Endodermal cell (in vitro differentiated cells): ENCODE measurements at regions not wholly inside any gene's neighbourhood (a gene's known extent, or its start where the extent isn't known, plus 50 kb on each side); places are given as distances from the start of the nearest gene placed in this dataset.

Experiments used
- DNase-seq: peaks from one replicate; pipeline ENCODE4 v3.0.0-alpha.2; 2017
- H3K27ac ChIP-seq: 2 replicates; pipeline ENCODE4 v1.5.1; 2013; ENCODE audit warnings: mild to moderate bottlenecking, low read depth, low read length, moderate library complexity
- H3K27me3 ChIP-seq: 2 replicates; pipeline ENCODE4 v1.6.1; 2013; ENCODE audit warnings: mild to moderate bottlenecking, low read length, moderate library complexity; ENCODE audit not compliant: insufficient read depth, control insufficient read depth, poor library complexity, severe bottlenecking
- H3K36me3 ChIP-seq: 2 replicates; pipeline ENCODE4 v1.7.0; 2013; ENCODE audit warnings: mild to moderate bottlenecking, low read length, moderate library complexity; ENCODE audit not compliant: control insufficient read depth, insufficient read depth
- H3K4me1 ChIP-seq: one replicate; pipeline ENCODE4 v1.7.0; 2013; ENCODE audit warnings: low read length; ENCODE audit not compliant: control insufficient read depth, insufficient read depth
- H3K4me3 ChIP-seq: 2 replicates; pipeline ENCODE4 v1.5.1; 2013; ENCODE audit warnings: mild to moderate bottlenecking, low read length, moderate library complexity
- H3K9ac ChIP-seq: 2 replicates; pipeline ENCODE4 v1.6.1; 2013; ENCODE audit warnings: mild to moderate bottlenecking, low read length, moderate library complexity; ENCODE audit not compliant: poor library complexity, severe bottlenecking; ENCODE audit errors: extremely low read depth
- H3K9me3 ChIP-seq: 2 replicates; pipeline ENCODE4 v1.6.1; 2013; ENCODE audit warnings: mild to moderate bottlenecking, low read length, moderate library complexity; ENCODE audit not compliant: control insufficient read depth
- H3K27ac Mint-ChIP-seq: 2 replicates; pipeline ENCODE4 v1.8.0; 2020; ENCODE audit warnings: mixed read lengths
- H3K27me3 Mint-ChIP-seq: 2 replicates; pipeline ENCODE4 v1.8.0; 2021; ENCODE audit warnings: mild to moderate bottlenecking, mixed read lengths; ENCODE audit not compliant: insufficient read depth
- H3K36me3 Mint-ChIP-seq: 2 replicates; pipeline ENCODE4 v1.8.0; 2020; ENCODE audit warnings: low read depth, mixed read lengths
- H3K4me1 Mint-ChIP-seq: 2 replicates; pipeline ENCODE4 v1.8.0; 2020; ENCODE audit warnings: mixed read lengths
- H3K4me3 Mint-ChIP-seq: 2 replicates; pipeline ENCODE4 v1.8.0; 2020; ENCODE audit warnings: mild to moderate bottlenecking, moderate library complexity, mixed read lengths
- H3K9me3 Mint-ChIP-seq: 2 replicates; pipeline ENCODE4 v1.8.0; 2020; ENCODE audit warnings: mild to moderate bottlenecking, mixed read lengths
- WGBS, 2 experiments: methylation state at CpG; one replicate each; pipeline versions ENCODE4 v1.1.5 to v1.1.7; 2013; ENCODE audit warnings: missing lambda C conversion rate in 2 of 2, mixed read lengths in 1 of 2; ENCODE audit not compliant: insufficient coverage in 1 of 2, insufficient read length in 1 of 2; 5-methylcytosine and 5-hydroxymethylcytosine counted together
- TF ChIP-seq, protein P1 (sequence below): fragments of 200-600 bp; sonication (generic); conservative IDR thresholded peaks from 2 replicates; pipeline ENCODE4 v1.5.0; 2021; ENCODE audit warnings: antibody characterized with exemption, mild to moderate bottlenecking

DNA sequence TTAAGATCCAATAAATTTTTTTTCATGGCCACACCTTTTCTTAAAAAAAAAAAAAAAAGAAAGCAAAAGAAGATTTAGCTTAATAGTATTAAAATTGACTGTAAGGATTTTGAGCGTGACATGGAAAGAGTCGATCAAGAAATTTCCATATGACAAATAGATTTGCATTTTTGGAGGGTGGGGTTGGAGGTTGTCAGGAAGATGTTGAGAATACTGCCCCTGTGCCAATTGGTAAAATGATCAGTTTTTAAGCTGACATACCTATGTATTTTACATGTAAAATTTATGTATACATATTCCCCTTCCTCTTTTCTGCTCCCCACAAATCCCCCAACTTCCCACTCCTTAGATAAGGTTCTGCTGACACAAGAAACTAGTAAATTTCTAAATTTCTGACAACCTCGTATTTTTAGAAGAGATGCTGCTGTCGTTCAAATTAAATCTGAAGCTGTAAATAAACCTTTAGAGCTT is 520.9 kb downstream of the CD83 start:
- peaks cover 16% of the 10 kb centered on the region for H3K4me1 ChIP-seq
- Mint-ChIP-seq H3K4me1 (peaks cover 42% of the 10 kb centered on the region), H3K4me3 (peak overlapping the region; percentile 5), H3K27ac (peak overlapping the region; percentile 93), H3K27me3 (peaks cover 4% of the 10 kb centered on the region), H3K9me3 (no peaks in the 10 kb centered on the region), H3K36me3 (no peaks in the 10 kb centered on the region)
- H3K9ac ChIP-seq: no peak overlapping the region
- no peak overlapping the region for H3K4me3 ChIP-seq
- H3K9me3 ChIP-seq: no peaks in the 10 kb centered on the region
- no peak for DNase-seq
- 82 to 87% methylated on average over 3 to 4 of the region's 4 CpGs for WGBS, 2 experiments
- TF ChIP-seq, protein P1, sequence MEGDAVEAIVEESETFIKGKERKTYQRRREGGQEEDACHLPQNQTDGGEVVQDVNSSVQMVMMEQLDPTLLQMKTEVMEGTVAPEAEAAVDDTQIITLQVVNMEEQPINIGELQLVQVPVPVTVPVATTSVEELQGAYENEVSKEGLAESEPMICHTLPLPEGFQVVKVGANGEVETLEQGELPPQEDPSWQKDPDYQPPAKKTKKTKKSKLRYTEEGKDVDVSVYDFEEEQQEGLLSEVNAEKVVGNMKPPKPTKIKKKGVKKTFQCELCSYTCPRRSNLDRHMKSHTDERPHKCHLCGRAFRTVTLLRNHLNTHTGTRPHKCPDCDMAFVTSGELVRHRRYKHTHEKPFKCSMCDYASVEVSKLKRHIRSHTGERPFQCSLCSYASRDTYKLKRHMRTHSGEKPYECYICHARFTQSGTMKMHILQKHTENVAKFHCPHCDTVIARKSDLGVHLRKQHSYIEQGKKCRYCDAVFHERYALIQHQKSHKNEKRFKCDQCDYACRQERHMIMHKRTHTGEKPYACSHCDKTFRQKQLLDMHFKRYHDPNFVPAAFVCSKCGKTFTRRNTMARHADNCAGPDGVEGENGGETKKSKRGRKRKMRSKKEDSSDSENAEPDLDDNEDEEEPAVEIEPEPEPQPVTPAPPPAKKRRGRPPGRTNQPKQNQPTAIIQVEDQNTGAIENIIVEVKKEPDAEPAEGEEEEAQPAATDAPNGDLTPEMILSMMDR: no peak
- no peaks in the 10 kb centered on the region for H3K36me3 ChIP-seq
- no peaks in the 10 kb centered on the region for H3K27me3 ChIP-seq
- no peak overlapping the region for H3K27ac ChIP-seq

DNA sequence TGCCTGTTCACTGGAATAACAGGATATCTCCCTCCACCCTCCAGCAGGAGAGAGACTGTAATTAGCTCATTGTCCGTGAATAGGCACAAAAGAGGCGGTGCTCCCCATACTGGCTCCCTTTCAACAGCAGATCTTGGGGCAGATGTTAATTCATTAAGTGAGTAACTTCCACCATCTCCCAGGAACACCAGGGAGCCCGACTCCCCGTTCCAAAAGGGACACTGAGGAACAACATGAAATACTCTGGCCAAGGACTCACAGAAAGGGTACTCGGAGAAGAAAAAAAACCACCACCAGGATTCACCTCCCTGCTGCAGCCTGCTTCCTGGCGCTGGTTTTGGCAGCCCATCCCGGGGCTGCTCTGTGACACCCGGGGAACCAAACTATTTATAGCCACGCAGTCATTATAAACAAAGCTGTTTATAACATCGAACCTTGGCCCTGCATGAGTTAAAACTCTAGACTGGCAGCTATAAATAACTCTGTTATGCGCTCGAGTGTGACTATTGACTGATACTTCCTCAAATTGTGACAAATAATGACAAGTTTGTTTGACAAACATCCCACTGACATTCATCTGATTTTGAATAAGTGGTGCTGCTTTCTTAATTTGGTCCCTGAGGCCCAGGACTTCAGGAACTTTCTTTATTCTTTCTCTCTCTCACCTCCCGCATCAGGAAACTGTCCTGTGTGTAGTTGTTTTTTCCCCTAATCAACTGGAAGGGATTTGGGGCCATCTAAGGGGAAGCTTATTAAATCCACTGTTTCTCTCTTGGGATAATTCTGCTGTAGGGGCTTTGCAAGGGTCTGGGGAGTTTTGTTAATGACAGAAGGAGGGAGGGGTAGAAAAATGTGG is 521.6 kb downstream of the CD83 start:
- peak overlapping the region; percentile 5 for H3K4me3 Mint-ChIP-seq
- Histone ChIP-seq H3K9me3 (no peaks in the 10 kb centered on the region), H3K4me1 (peaks cover 16% of the 10 kb centered on the region), H3K36me3 (no peaks in the 10 kb centered on the region), H3K4me3 (no peak overlapping the region), H3K9ac (no peak overlapping the region), H3K27ac (no peak overlapping the region), H3K27me3 (no peaks in the 10 kb centered on the region)
- H3K27ac Mint-ChIP-seq: peak overlapping the region; percentile 93
- peaks cover 4% of the 10 kb centered on the region for H3K27me3 Mint-ChIP-seq
- peaks cover 38% of the 10 kb centered on the region for H3K4me1 Mint-ChIP-seq
- peak; percentile 72 for DNase-seq
- TF ChIP-seq, protein P1: peak; percentile 55
- H3K9me3 Mint-ChIP-seq: no peaks in the 10 kb centered on the region
- WGBS, 2 experiments: 54 to 59% methylated on average over 5 to 13 of the region's 13 CpGs
- H3K36me3 Mint-ChIP-seq: no peaks in the 10 kb centered on the region

DNA sequence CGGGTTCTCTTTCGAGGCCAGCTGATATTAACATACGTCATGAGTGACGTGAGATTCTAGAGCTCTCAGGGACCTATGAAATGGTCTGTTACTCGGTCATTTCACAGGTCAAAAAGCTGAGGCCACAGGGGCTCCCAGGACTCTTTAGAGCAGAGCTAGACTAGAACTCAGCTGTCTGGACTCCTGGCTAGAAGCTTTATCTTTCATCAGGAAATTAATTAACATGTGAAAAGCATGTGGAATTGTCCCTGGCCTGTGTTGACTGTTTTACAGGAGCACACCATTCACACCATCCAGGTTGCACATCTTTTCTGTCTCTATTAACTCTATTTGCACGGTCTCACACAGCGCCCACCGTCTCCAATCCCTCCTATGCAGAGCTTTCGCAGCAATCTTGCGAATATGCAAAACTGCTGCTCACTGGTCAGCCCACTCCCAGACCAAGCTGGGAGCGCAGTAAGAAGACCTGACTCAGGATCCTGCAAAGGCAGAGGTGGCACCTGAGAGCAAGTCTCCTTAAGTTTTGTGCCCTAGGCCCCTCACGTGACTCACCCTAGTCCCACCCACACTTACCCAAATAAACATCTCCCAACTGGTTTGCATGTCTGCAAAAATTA is 522.5 kb downstream of the CD83 start:
- H3K9me3 ChIP-seq: no peaks in the 10 kb centered on the region
- Mint-ChIP-seq H3K9me3 (no peaks in the 10 kb centered on the region), H3K27me3 (peaks cover 4% of the 10 kb centered on the region), H3K4me3 (peak overlapping the region; percentile 5), H3K36me3 (no peaks in the 10 kb centered on the region), H3K27ac (peak overlapping the region; percentile 93), H3K4me1 (peaks cover 38% of the 10 kb centered on the region)
- H3K4me3 ChIP-seq: no peak overlapping the region
- 54 to 59% methylated on average over 11 to 12 of the region's 12 CpGs for WGBS, 2 experiments
- H3K27ac ChIP-seq: no peak overlapping the region
- TF ChIP-seq, protein P1: no peak
- H3K27me3 ChIP-seq: no peaks in the 10 kb centered on the region
- DNase-seq: peak; percentile 91
- H3K36me3 ChIP-seq: no peaks in the 10 kb centered on the region
- no peak overlapping the region for H3K9ac ChIP-seq
- peaks cover 16% of the 10 kb centered on the region for H3K4me1 ChIP-seq
